SK-N-SH (cell line): ENCODE measurements at regions not wholly inside any gene's neighbourhood (a gene's known extent, or its start where the extent isn't known, plus 50 kb on each side); places are given as distances from the start of the nearest gene placed in this dataset.

Experiments used
- CHD2 ChIP-seq: fragments of 150-350 bp; IDR thresholded peaks from 2 replicates; pipeline ENCODE4 v1.6.1; 2018; ENCODE audit warnings: low read length; ENCODE audit not compliant: partially characterized antibody
- CTCF ChIP-seq: fragments of 200-600 bp; sonication (generic); IDR thresholded peaks from 2 replicates; pipeline ENCODE4 v1.6.1; 2017; ENCODE audit warnings: antibody characterized with exemption, mild to moderate bottlenecking, moderate library complexity
- ELF1 ChIP-seq: IDR thresholded peaks from 2 replicates; pipeline ENCODE4 v1.4.0; 2012
- EP300 ChIP-seq, 2 experiments: IDR thresholded peaks; 2 replicates each; pipeline versions ENCODE4 v1.4.0 to v1.6.1; 2012; ENCODE audit warnings: borderline replicate concordance in 1 of 2, low read depth in 1 of 2, low read length in 1 of 2
- EZH2phosphoT487 ChIP-seq: fragments of 200-600 bp; sonication (generic); IDR thresholded peaks from 2 replicates; pipeline ENCODE4 v1.6.1; 2017; ENCODE audit warnings: low read depth, mixed run types, mild to moderate bottlenecking, antibody characterized with exemption, moderate library complexity, borderline replicate concordance
- FOXM1 ChIP-seq: IDR thresholded peaks from 2 replicates; pipeline ENCODE4 v1.4.0; 2012; ENCODE audit warnings: low read depth, mild to moderate bottlenecking
- GABPA ChIP-seq: IDR thresholded peaks from 2 replicates; pipeline ENCODE4 v1.4.0; 2012; ENCODE audit warnings: low read depth, mild to moderate bottlenecking
- MAX ChIP-seq: IDR thresholded peaks from 2 replicates; pipeline ENCODE4 v1.4.0; 2012; ENCODE audit warnings: low read depth
- MXI1 ChIP-seq: IDR thresholded peaks from 2 replicates; pipeline ENCODE4 v1.6.1; 2012; ENCODE audit warnings: mild to moderate bottlenecking, low read depth, low read length, improper control_type of control experiment
- POLR2AphosphoS5 ChIP-seq: IDR thresholded peaks from 2 replicates; pipeline ENCODE4 v1.6.1; 2012; ENCODE audit warnings: low read depth, low read length
- RAD21 ChIP-seq: IDR thresholded peaks from 2 replicates; pipeline ENCODE4 v1.6.1; 2012; ENCODE audit warnings: mild to moderate bottlenecking, low read length
- RXRA ChIP-seq: IDR thresholded peaks from 2 replicates; pipeline ENCODE4 v1.4.0; 2012; ENCODE audit warnings: low read depth, mild to moderate bottlenecking, borderline replicate concordance
- SIN3A ChIP-seq: IDR thresholded peaks from 2 replicates; pipeline ENCODE4 v1.6.1; 2012; ENCODE audit warnings: low read depth, mild to moderate bottlenecking, low read length, moderate library complexity, borderline replicate concordance
- TCF12 ChIP-seq: IDR thresholded peaks from 2 replicates; pipeline ENCODE4 v1.4.0; 2012

GRCh38 chr2:22880161-22880560, 504.8 kb upstream of the KLHL29 start:
- no peak for TF ChIP-seq CTCF
- TF ChIP-seq ELF1: no peak
- no peak for TF ChIP-seq EP300 (IDR thresholded peaks at IDR 0.05; ENCODE audit: borderline replicate concordance in 1 of 2, low read depth in 1 of 2, low read length in 1 of 2)
- TF ChIP-seq TCF12: no peak
- no peak for TF ChIP-seq GABPA
- TF ChIP-seq POLR2AphosphoS5: no peak
- TF ChIP-seq SIN3A: no peak
- no peak for TF ChIP-seq MAX
- TF ChIP-seq EZH2phosphoT487: no peak
- TF ChIP-seq CHD2: no peak
- no peak for TF ChIP-seq RXRA
- TF ChIP-seq FOXM1: no peak
- no peak for TF ChIP-seq RAD21
- TF ChIP-seq MXI1: no peak
